Esophagus muscularis mucosa (tissue), 4 donors: ENCODE measurements at regions not wholly inside any gene's neighbourhood (a gene's known extent, or its start where the extent isn't known, plus 50 kb on each side); places are given as distances from the start of the nearest gene placed in this dataset.

Source experiments
- CTCF ChIP-seq, 3 experiments: fragments of 200-600 bp in 2 of 3; fragments of 450-650 bp in 1 of 3; sonication (generic) in 2 of 3; IDR thresholded peaks; one replicate each; pipeline ENCODE4 v1.5.1; 2017 to 2019; ENCODE audit warnings: antibody characterized with exemption in 3 of 3, mild to moderate bottlenecking in 2 of 3, moderate library complexity in 1 of 3
- EP300 ChIP-seq: sonication (generic); formaldehyde crosslinking; IDR thresholded peaks from one replicate; pipeline ENCODE4 v1.6.1; 2017; ENCODE audit warnings: antibody characterized with exemption
- POLR2A ChIP-seq: fragments of 450-650 bp; IDR thresholded peaks from one replicate; pipeline ENCODE4 v1.6.1; 2017; ENCODE audit warnings: antibody characterized with exemption, moderate library complexity, mild to moderate bottlenecking, low read depth
- POLR2AphosphoS5 ChIP-seq, 2 donors: sonication (generic); formaldehyde crosslinking; IDR thresholded peaks; one replicate each; pipeline ENCODE4 v1.6.1; 2017; ENCODE audit warnings: antibody characterized with exemption in 2 of 2

GRCh38 chr14:34228650-34228976 is 233.4 kb downstream of the SPTSSA start:
- TF ChIP-seq CTCF (IDR thresholded peaks at IDR 0.05) (no peak), EP300 (no peak), POLR2A (no peak), POLR2AphosphoS5 (IDR thresholded peaks at IDR 0.05) (no peak)
